ENCODE measurements at regions not wholly inside any gene's neighbourhood (a gene's known extent, or its start where the extent isn't known, plus 50 kb on each side); places are given as distances from the start of the nearest gene placed in this dataset.
A peak's percentile ranks its signal among the peaks of the same experiment; 100 is the strongest.

DNA sequence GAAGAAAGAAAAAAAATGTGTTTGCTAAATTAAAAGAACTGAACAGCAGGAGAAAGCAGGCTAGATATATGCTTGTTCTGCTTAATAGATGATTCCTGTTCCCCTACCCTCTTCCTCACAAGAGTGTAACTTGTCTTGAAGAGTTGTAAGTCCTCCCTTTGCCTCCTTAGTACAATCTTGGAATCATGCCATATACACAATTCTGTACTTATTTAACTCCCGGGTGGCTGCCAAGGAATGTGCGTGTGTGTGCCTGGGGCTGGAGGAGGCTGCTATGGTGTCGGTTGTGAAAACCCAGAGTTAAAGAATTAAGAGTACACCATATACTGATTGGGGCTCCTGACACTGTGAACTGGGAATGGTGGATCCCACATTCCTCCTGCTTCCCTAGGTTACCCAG is 194.2 kb downstream of the SIPA1L2 start:
- H3K27ac ChIP-seq (ENCODE audit: low read depth in 2 of 2, low read length in 1 of 2): no peak overlapping the region
- ChIA-PET POLR2A (no interaction called here), CTCF (no interaction called here)
- H3K36me3 ChIP-seq (replicated peaks in 1 of 2; ENCODE audit: control insufficient read depth in 1 of 2, insufficient read depth in 2 of 2, low read length in 1 of 2): peaks cover 0 to under 1% of the 10 kb centered on the region in 2 experiments
- TF ChIP-seq EP300 (IDR thresholded peaks at IDR 0.05; ENCODE audit: borderline replicate concordance in 1 of 2, low read depth in 1 of 2, low read length in 1 of 2): no peak
- TF ChIP-seq, protein P1, sequence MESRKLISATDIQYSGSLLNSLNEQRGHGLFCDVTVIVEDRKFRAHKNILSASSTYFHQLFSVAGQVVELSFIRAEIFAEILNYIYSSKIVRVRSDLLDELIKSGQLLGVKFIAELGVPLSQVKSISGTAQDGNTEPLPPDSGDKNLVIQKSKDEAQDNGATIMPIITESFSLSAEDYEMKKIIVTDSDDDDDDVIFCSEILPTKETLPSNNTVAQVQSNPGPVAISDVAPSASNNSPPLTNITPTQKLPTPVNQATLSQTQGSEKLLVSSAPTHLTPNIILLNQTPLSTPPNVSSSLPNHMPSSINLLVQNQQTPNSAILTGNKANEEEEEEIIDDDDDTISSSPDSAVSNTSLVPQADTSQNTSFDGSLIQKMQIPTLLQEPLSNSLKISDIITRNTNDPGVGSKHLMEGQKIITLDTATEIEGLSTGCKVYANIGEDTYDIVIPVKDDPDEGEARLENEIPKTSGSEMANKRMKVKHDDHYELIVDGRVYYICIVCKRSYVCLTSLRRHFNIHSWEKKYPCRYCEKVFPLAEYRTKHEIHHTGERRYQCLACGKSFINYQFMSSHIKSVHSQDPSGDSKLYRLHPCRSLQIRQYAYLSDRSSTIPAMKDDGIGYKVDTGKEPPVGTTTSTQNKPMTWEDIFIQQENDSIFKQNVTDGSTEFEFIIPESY (IDR thresholded peaks at IDR 0.05; ENCODE audit: borderline replicate concordance, low read depth): no peak
- TF ChIP-seq, protein P2, sequence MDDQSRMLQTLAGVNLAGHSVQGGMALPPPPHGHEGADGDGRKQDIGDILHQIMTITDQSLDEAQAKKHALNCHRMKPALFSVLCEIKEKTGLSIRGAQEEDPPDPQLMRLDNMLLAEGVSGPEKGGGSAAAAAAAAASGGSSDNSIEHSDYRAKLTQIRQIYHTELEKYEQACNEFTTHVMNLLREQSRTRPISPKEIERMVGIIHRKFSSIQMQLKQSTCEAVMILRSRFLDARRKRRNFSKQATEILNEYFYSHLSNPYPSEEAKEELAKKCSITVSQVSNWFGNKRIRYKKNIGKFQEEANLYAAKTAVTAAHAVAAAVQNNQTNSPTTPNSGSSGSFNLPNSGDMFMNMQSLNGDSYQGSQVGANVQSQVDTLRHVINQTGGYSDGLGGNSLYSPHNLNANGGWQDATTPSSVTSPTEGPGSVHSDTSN (IDR thresholded peaks at IDR 0.05): no peak
- no peaks in the 10 kb centered on the region for H3F3A ChIP-seq (replicated peaks; ENCODE audit: insufficient read depth)
- no peaks in the 10 kb centered on the region for H3K9me3 ChIP-seq
- H3K9me2 ChIP-seq: no peaks in the 10 kb centered on the region
- no peaks in the 10 kb centered on the region for H3K27me3 ChIP-seq (ENCODE audit: insufficient read depth)
- H3K9ac ChIP-seq: no peak overlapping the region
- H4K20me1 ChIP-seq (ENCODE audit: insufficient read depth): no peaks in the 10 kb centered on the region
- peaks cover 0 to 8% of the 10 kb centered on the region in 2 experiments; a peak in 3 of 4 replicates for H3K4me1 ChIP-seq (ENCODE audit: control insufficient read depth in 1 of 2, insufficient read depth in 2 of 2, low read depth in 1 of 2, low read length in 1 of 2)
- H3K4me2 ChIP-seq: no peak overlapping the region
- no peaks in the 10 kb centered on the region for H3K79me2 ChIP-seq (ENCODE audit: insufficient read depth)
- 55% methylated on average over 3 of the region's 3 CpGs for WGBS (ENCODE audit: low lambda C conversion rate)
- H2AFZ ChIP-seq (ENCODE audit: low read depth): no peak overlapping the region
- H3K4me3 ChIP-seq (ENCODE audit: low read depth in 2 of 2, low read length in 1 of 2): no peak overlapping the region
- no peak for DNase-seq

DNA sequence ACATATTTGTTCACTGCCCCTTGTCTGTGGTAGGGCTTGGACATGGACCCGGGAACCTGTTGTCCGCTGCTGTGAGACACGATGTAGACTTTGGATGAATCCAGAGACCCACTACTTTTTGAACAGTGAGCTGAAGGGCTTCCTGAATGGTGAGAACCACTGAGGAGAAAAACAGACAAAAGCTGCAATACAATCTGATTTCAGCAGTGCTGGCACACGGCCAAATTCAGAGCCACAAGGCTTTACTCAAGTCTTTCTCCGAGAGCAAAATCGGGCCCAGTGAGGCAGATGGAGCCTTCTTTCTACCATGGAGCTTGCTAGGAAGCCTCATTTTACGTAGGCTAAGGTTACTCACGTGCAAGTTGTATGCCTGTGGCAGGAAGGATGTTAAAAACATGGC is 197.6 kb downstream of the SIPA1L2 start:
- no peaks in the 10 kb centered on the region for H3K27me3 ChIP-seq (ENCODE audit: insufficient read depth)

More for the DNA sequence above, 197.6 kb downstream of the SIPA1L2 start:
- Histone ChIP-seq H3K4me3 (ENCODE audit: low read depth in 2 of 2, low read length in 1 of 2) (no peak overlapping the region), H3K9me3 (no peaks in the 10 kb centered on the region), H3K9me2 (no peaks in the 10 kb centered on the region), H3K79me2 (ENCODE audit: insufficient read depth) (no peaks in the 10 kb centered on the region), H3F3A (replicated peaks; ENCODE audit: insufficient read depth) (no peaks in the 10 kb centered on the region), H3K27ac (ENCODE audit: low read depth in 2 of 2, low read length in 1 of 2) (no peak overlapping the region), H3K9ac (no peak overlapping the region), H3K36me3 (replicated peaks in 1 of 2; ENCODE audit: control insufficient read depth in 1 of 2, insufficient read depth in 2 of 2, low read length in 1 of 2) (no peaks in the 10 kb centered on the region), H4K20me1 (ENCODE audit: insufficient read depth) (no peaks in the 10 kb centered on the region), H3K4me2 (no peak overlapping the region), H2AFZ (ENCODE audit: low read depth) (no peak overlapping the region), H3K4me1 (ENCODE audit: control insufficient read depth in 1 of 2, insufficient read depth in 2 of 2, low read depth in 1 of 2, low read length in 1 of 2) (peaks cover 0 to 23% of the 10 kb centered on the region in 2 experiments; a peak in 3 of 4 replicates)
- TF ChIP-seq, protein P2 (IDR thresholded peaks at IDR 0.05): no peak
- TF ChIP-seq, protein P3, sequence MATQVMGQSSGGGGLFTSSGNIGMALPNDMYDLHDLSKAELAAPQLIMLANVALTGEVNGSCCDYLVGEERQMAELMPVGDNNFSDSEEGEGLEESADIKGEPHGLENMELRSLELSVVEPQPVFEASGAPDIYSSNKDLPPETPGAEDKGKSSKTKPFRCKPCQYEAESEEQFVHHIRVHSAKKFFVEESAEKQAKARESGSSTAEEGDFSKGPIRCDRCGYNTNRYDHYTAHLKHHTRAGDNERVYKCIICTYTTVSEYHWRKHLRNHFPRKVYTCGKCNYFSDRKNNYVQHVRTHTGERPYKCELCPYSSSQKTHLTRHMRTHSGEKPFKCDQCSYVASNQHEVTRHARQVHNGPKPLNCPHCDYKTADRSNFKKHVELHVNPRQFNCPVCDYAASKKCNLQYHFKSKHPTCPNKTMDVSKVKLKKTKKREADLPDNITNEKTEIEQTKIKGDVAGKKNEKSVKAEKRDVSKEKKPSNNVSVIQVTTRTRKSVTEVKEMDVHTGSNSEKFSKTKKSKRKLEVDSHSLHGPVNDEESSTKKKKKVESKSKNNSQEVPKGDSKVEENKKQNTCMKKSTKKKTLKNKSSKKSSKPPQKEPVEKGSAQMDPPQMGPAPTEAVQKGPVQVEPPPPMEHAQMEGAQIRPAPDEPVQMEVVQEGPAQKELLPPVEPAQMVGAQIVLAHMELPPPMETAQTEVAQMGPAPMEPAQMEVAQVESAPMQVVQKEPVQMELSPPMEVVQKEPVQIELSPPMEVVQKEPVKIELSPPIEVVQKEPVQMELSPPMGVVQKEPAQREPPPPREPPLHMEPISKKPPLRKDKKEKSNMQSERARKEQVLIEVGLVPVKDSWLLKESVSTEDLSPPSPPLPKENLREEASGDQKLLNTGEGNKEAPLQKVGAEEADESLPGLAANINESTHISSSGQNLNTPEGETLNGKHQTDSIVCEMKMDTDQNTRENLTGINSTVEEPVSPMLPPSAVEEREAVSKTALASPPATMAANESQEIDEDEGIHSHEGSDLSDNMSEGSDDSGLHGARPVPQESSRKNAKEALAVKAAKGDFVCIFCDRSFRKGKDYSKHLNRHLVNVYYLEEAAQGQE (IDR thresholded peaks at IDR 0.05; ENCODE audit: low read depth, low read length): no peak
- TF ChIP-seq EP300 (IDR thresholded peaks at IDR 0.05; ENCODE audit: borderline replicate concordance in 1 of 2, low read depth in 1 of 2, low read length in 1 of 2) (no peak), TEAD4 (IDR thresholded peaks at IDR 0.05; ENCODE audit: borderline replicate concordance, insufficient read depth) (no peak), SIN3A (IDR thresholded peaks at IDR 0.05; ENCODE audit: borderline replicate concordance, low read depth, low read length) (no peak), FOXM1 (IDR thresholded peaks at IDR 0.05; ENCODE audit: low read depth) (no peak)
- peak; percentile 41 for DNase-seq
- WGBS (ENCODE audit: low lambda C conversion rate): 58% methylated on average over 7 of the region's 8 CpGs
- ChIA-PET POLR2A (no interaction called here), CTCF (interaction anchor here (0.6 to 1.6 kb wide), 2 partner anchors 8 to 46 kb away, joined by 3 to 4 read pairs; no protein-coding TSS in a partner anchor)

Data from SK-N-SH (cell line).